ENCODE measurements at regions not wholly inside any gene's neighbourhood (a gene's known extent, or its start where the extent isn't known, plus 50 kb on each side); places are given as distances from the start of the nearest gene placed in this dataset.

- Mint-ChIP-seq H3K36me3 (ENCODE audit: low read depth, unreplicated experiment) (no peaks in the 10 kb centered on the region), H3K4me3 (ENCODE audit: unreplicated experiment) (no peak overlapping the region), H3K4me1 (ENCODE audit: unreplicated experiment) (no peaks in the 10 kb centered on the region), H3K27ac (ENCODE audit: unreplicated experiment) (no peak overlapping the region), H3K9me3 (ENCODE audit: unreplicated experiment) (no peaks in the 10 kb centered on the region), H3K27me3 (ENCODE audit: unreplicated experiment) (no peaks in the 10 kb centered on the region)
- DNase-seq (ENCODE audit: low spot score), result no peak
- no peak for TF ChIP-seq CTCF (IDR thresholded peaks at IDR 0.05; ENCODE audit: unreplicated experiment)
Observed at GRCh38 chr6:48894469-48894868, 568.6 kb downstream of the MMUT start.

GRCh38 chr6:48893048-48893447, 570.0 kb downstream of the MMUT start:
- Mint-ChIP-seq H3K4me1 (ENCODE audit: unreplicated experiment) (peaks cover 3% of the 10 kb centered on the region), H3K27me3 (ENCODE audit: unreplicated experiment) (no peaks in the 10 kb centered on the region)

GRCh38 chr6:48891308-48891707, 571.7 kb downstream of the MMUT start:
- H3K27me3 Mint-ChIP-seq (ENCODE audit: unreplicated experiment), result no peaks in the 10 kb centered on the region
- peaks cover 5% of the 10 kb centered on the region for H3K4me1 Mint-ChIP-seq (ENCODE audit: unreplicated experiment)
- DNase-seq (ENCODE audit: low spot score), result no peak
- H3K4me3 Mint-ChIP-seq (ENCODE audit: unreplicated experiment), result no peak overlapping the region
- no peaks in the 10 kb centered on the region for H3K36me3 Mint-ChIP-seq (ENCODE audit: low read depth, unreplicated experiment)
- H3K9me3 Mint-ChIP-seq (ENCODE audit: unreplicated experiment), result no peaks in the 10 kb centered on the region
- no peak for TF ChIP-seq CTCF (IDR thresholded peaks at IDR 0.05; ENCODE audit: unreplicated experiment)
- H3K27ac Mint-ChIP-seq (ENCODE audit: unreplicated experiment), result no peak overlapping the region

More at GRCh38 chr6:48893048-48893447, 570.0 kb downstream of the MMUT start:
- no peaks in the 10 kb centered on the region for H3K9me3 Mint-ChIP-seq (ENCODE audit: unreplicated experiment)
- no peak overlapping the region for H3K4me3 Mint-ChIP-seq (ENCODE audit: unreplicated experiment)
- no peak for DNase-seq (ENCODE audit: low spot score)
- no peak for TF ChIP-seq CTCF (IDR thresholded peaks at IDR 0.05; ENCODE audit: unreplicated experiment)
- H3K27ac Mint-ChIP-seq (ENCODE audit: unreplicated experiment), result no peak overlapping the region
- H3K36me3 Mint-ChIP-seq (ENCODE audit: low read depth, unreplicated experiment), result no peaks in the 10 kb centered on the region

GRCh38 chr6:48889429-48889828, 573.6 kb downstream of the MMUT start:
- no peaks in the 10 kb centered on the region for H3K36me3 Mint-ChIP-seq (ENCODE audit: low read depth, unreplicated experiment)
- no peak for TF ChIP-seq CTCF (IDR thresholded peaks at IDR 0.05; ENCODE audit: unreplicated experiment)
- no peaks in the 10 kb centered on the region for H3K27me3 Mint-ChIP-seq (ENCODE audit: unreplicated experiment)
- no peaks in the 10 kb centered on the region for H3K9me3 Mint-ChIP-seq (ENCODE audit: unreplicated experiment)
- peaks cover 13% of the 10 kb centered on the region for H3K4me1 Mint-ChIP-seq (ENCODE audit: unreplicated experiment)
- no peak for DNase-seq (ENCODE audit: low spot score)
- H3K4me3 Mint-ChIP-seq (ENCODE audit: unreplicated experiment), result no peak overlapping the region
- H3K27ac Mint-ChIP-seq (ENCODE audit: unreplicated experiment), result no peak overlapping the region

- Mint-ChIP-seq H3K27me3 (ENCODE audit: unreplicated experiment) (no peaks in the 10 kb centered on the region), H3K9me3 (ENCODE audit: unreplicated experiment) (no peaks in the 10 kb centered on the region), H3K27ac (ENCODE audit: unreplicated experiment) (no peak overlapping the region), H3K36me3 (ENCODE audit: low read depth, unreplicated experiment) (no peaks in the 10 kb centered on the region), H3K4me3 (ENCODE audit: unreplicated experiment) (no peak overlapping the region), H3K4me1 (ENCODE audit: unreplicated experiment) (peaks cover 18% of the 10 kb centered on the region)
- TF ChIP-seq CTCF (IDR thresholded peaks at IDR 0.05; ENCODE audit: unreplicated experiment), result no peak
- no peak for DNase-seq (ENCODE audit: low spot score)
Observed at GRCh38 chr6:48883116-48883515, 579.9 kb downstream of the MMUT start.
